PC-9 (cell line): ENCODE measurements at regions not wholly inside any gene's neighbourhood (a gene's known extent, or its start where the extent isn't known, plus 50 kb on each side); places are given as distances from the start of the nearest gene placed in this dataset.

Experiments used
- CTCF ChIP-seq: fragments of 200-600 bp; sonication (generic); conservative IDR thresholded peaks from 2 replicates; pipeline ENCODE4 v1.6.1; 2017; ENCODE audit warnings: mixed run types, antibody characterized with exemption, mild to moderate bottlenecking, moderate library complexity
- EZH2 ChIP-seq: fragments of 200-600 bp; sonication (generic); IDR thresholded peaks from 2 replicates; pipeline ENCODE4 v1.8.0; 2017; ENCODE audit warnings: antibody characterized with exemption, low read depth

DNA sequence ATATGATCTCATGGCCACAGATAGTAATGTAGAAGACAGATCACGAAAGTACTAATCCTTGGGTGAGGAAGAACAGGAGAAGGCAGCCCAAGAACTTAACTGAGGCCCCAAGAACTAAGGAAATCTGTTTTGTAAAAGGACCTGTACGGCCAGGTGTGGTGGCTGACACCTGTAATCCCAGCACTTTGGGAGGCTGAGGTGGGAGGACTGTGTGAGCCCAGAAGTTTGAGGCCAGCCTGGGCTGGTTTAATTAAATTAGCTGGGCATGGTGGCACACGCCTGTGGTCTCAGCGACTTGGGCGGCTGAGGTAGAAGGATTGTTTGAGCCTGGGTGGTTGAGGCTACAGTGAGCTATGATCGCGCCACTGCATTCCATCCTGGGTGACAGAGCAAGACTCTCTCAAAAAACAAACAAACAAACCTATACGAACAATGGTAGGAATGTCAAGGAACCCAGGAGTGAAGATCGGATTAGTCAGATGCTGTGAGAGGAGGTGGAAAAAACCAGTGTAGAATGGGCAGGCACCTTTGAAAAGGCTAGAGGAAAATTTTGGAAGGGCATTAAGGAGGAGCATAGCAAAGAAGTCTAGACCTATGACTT lies 283.8 kb upstream of the DMRT1 start:
- TF ChIP-seq CTCF (no peak), EZH2 (no peak)
